Nephron (organoid): ENCODE measurements at regions not wholly inside any gene's neighbourhood (a gene's known extent, or its start where the extent isn't known, plus 50 kb on each side); places are given as distances from the start of the nearest gene placed in this dataset.

ENCODE experiments used
- H3K27ac Mint-ChIP-seq, 3 experiments: 2 replicates each; pipeline ENCODE4 v1.8.0; 2020; ENCODE audit warnings: mixed read lengths in 3 of 3, mild to moderate bottlenecking in 2 of 3, moderate library complexity in 1 of 3
- H3K27me3 Mint-ChIP-seq: 2 replicates; pipeline ENCODE4 v1.8.0; 2021; ENCODE audit warnings: low read depth, mild to moderate bottlenecking, moderate library complexity, mixed read lengths
- H3K36me3 Mint-ChIP-seq: 2 replicates; pipeline ENCODE4 v1.8.0; 2020; ENCODE audit warnings: low read depth, mixed read lengths
- H3K4me1 Mint-ChIP-seq: 2 replicates; pipeline ENCODE4 v1.8.0; 2020; ENCODE audit warnings: mixed read lengths
- H3K4me3 Mint-ChIP-seq, 3 experiments: 2 replicates each; pipeline ENCODE4 v1.8.0; 2020; ENCODE audit warnings: mild to moderate bottlenecking in 3 of 3, mixed read lengths in 3 of 3, moderate library complexity in 2 of 3
- H3K9me3 Mint-ChIP-seq: 2 replicates; pipeline ENCODE4 v1.8.0; 2020; ENCODE audit warnings: mixed read lengths
- CTCF ChIP-seq, 3 experiments: fragments of 200-600 bp; sonication (generic); IDR thresholded peaks; one replicate each; pipeline ENCODE4 v1.5.0; 2021; ENCODE audit warnings: antibody characterized with exemption in 3 of 3; ENCODE audit not compliant: unreplicated experiment in 3 of 3

DNA sequence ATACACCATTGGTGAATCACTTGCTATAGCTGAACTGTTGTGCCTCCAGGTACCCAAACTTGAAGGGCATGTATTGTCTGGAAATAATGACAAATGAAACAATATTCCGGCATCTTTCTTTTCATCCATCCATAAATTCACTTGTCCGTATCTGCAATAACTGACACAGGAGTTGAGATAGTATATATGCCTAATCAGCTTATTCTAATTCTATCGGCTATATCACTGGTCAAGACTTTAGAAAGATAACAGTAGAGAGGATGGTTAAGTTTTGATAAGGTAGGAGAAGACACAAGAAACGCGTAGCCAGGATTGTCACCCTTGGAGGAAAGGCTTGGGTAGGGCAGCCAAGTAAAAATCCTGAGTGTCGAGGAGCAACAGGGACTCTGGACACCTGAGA, 1634.6 kb upstream of the CELF4 start:
- H3K4me1 Mint-ChIP-seq, result no peaks in the 10 kb centered on the region
- H3K9me3 Mint-ChIP-seq, result no peaks in the 10 kb centered on the region
- H3K27ac Mint-ChIP-seq, result no peak overlapping the region
- no peaks in the 10 kb centered on the region for H3K27me3 Mint-ChIP-seq
- no peak for TF ChIP-seq CTCF (IDR thresholded peaks at IDR 0.05; ENCODE audit: unreplicated experiment in 3 of 3)
- H3K36me3 Mint-ChIP-seq, result no peaks in the 10 kb centered on the region
- no peak overlapping the region for H3K4me3 Mint-ChIP-seq

GRCh38 chr18:39199231-39199855, 1633.7 kb upstream of the CELF4 start:
- H3K27me3 Mint-ChIP-seq, result no peaks in the 10 kb centered on the region
- H3K36me3 Mint-ChIP-seq, result no peaks in the 10 kb centered on the region
- no peak overlapping the region for H3K27ac Mint-ChIP-seq
- no peak overlapping the region for H3K4me3 Mint-ChIP-seq
- TF ChIP-seq CTCF (IDR thresholded peaks at IDR 0.05; ENCODE audit: unreplicated experiment in 3 of 3), result no peak
- H3K9me3 Mint-ChIP-seq, result no peaks in the 10 kb centered on the region
- H3K4me1 Mint-ChIP-seq, result no peaks in the 10 kb centered on the region

GRCh38 chr18:39198376-39198775, 1632.8 kb upstream of the CELF4 start:
- Mint-ChIP-seq H3K4me3 (no peak overlapping the region), H3K27ac (no peak overlapping the region), H3K4me1 (no peaks in the 10 kb centered on the region), H3K9me3 (no peaks in the 10 kb centered on the region), H3K27me3 (no peaks in the 10 kb centered on the region), H3K36me3 (no peaks in the 10 kb centered on the region)
- no peak for TF ChIP-seq CTCF (IDR thresholded peaks at IDR 0.05; ENCODE audit: unreplicated experiment in 3 of 3)

DNA sequence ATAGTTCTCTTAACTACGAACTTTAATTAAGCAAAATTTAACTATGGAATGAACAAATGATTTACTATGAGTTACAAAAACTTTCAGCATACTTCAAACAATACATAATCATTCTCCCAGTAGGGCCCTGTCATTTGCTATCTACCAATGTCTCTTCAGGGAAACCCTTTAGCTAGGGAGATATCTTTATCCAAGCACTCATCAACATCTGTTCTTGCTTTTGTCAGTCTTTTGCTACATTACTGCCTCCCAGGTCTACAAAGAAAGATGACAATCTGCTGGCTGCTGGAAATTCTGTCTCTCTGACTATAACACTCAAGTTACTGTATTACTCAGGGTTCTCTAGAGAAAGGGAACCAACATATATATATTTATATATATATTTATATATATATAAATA, 1626.3 kb upstream of the CELF4 start:
- no peak for TF ChIP-seq CTCF (IDR thresholded peaks at IDR 0.05; ENCODE audit: unreplicated experiment in 3 of 3)
- no peaks in the 10 kb centered on the region for H3K27me3 Mint-ChIP-seq
- H3K4me3 Mint-ChIP-seq, result no peak overlapping the region
- no peaks in the 10 kb centered on the region for H3K4me1 Mint-ChIP-seq
- no peak overlapping the region for H3K27ac Mint-ChIP-seq
- H3K36me3 Mint-ChIP-seq, result no peaks in the 10 kb centered on the region
- no peaks in the 10 kb centered on the region for H3K9me3 Mint-ChIP-seq

GRCh38 chr18:39191058-39191457, 1625.5 kb upstream of the CELF4 start:
- Mint-ChIP-seq H3K36me3 (no peaks in the 10 kb centered on the region), H3K4me1 (no peaks in the 10 kb centered on the region), H3K4me3 (no peak overlapping the region), H3K27ac (no peak overlapping the region), H3K27me3 (no peaks in the 10 kb centered on the region), H3K9me3 (no peaks in the 10 kb centered on the region)
- no peak for TF ChIP-seq CTCF (IDR thresholded peaks at IDR 0.05; ENCODE audit: unreplicated experiment in 3 of 3)

- Mint-ChIP-seq H3K9me3 (no peaks in the 10 kb centered on the region), H3K27me3 (no peaks in the 10 kb centered on the region), H3K4me3 (no peak overlapping the region), H3K36me3 (no peaks in the 10 kb centered on the region), H3K4me1 (no peaks in the 10 kb centered on the region), H3K27ac (no peak overlapping the region)
- no peak for TF ChIP-seq CTCF (IDR thresholded peaks at IDR 0.05; ENCODE audit: unreplicated experiment in 3 of 3)
Measured at GRCh38 chr18:39190508-39190907, 1624.9 kb upstream of the CELF4 start.
